ENCODE measurements at regions not wholly inside any gene's neighbourhood (a gene's known extent, or its start where the extent isn't known, plus 50 kb on each side); places are given as distances from the start of the nearest gene placed in this dataset.

- DNase-seq = no peak
These were observed 100.5 kb upstream of the TPK1 start for GRCh38 chr7:144936314-144936713.

GRCh38 chr7:144910411-144910810 is 74.6 kb upstream of the TPK1 start:
- DNase-seq = no peak

- no peak for DNase-seq
These were observed 73.2 kb upstream of the TPK1 start for GRCh38 chr7:144908943-144909556.

DNA sequence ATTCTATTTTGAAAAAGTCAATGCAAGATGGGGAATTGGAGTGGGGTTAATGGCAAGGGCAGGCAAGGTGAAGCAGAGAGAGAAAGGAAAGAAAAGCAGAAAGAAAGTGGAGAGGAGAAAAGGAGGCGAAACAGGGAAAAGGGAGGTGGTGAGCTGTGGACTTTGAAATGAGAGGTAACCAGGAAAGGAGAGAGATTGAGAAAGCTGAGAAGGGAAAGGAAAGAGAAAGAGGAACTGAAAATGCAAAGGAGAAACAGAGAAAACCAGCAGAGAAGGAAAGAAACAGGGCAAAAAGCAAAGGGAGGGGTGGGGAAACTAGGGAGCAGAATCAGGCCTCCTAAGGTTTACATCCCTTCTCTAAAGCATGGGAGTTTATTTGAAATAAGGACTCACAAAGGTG is 72.5 kb upstream of the TPK1 start:
- DNase-seq = no peak

- DNase-seq = no peak
These were observed 71.7 kb upstream of the TPK1 start for GRCh38 chr7:144907577-144907976.

DNA sequence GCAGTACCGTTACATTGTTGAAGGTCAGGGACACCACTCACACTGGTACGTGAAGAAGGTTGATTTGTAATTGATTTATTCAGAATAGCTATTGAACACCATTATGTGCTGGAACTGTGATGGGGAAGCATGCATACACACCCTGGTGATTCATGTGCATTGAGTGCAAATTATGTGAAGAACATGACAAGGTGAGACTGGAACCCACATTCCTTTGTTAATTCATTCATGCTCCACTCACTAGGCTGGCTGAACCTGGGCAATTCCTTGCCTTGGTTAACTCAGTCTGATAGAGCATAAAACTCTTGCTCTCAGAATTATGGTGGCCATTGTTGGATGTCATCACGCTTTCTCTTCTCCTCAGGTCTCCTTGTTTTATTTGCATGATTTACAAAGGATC is 67.3 kb upstream of the TPK1 start:
- no peak for DNase-seq

DNA sequence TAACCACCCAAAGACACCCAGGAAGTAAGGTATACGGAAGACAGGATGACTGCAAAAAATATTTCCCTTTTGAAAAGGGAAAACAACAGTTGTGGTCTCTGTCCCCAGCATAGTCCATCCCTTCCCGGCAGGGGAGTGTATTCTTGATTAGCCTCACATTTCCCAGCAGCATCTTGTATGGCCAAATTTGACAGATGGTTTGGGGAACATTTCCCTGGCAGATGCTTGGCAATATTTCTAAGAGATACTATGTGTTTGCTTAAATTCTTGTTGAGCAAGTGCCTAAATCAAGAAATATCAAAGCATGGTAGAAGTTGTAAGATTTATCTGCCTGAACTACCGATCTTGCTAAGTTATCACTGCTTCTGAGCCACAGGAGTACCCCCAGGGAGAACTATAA is 56.9 kb upstream of the TPK1 start:
- DNase-seq = no peak
